Stomach (tissue), 8 donors: ENCODE measurements at regions not wholly inside any gene's neighbourhood (a gene's known extent, or its start where the extent isn't known, plus 50 kb on each side); places are given as distances from the start of the nearest gene placed in this dataset.

Source experiments
- DNase-seq, 2 donors: peaks; one replicate each; pipeline versions ENCODE4 v3.0.0 to v3.0.0-alpha.2; 2013 to 2019
- H3K27ac ChIP-seq, 5 donors: fragments of 200-600 bp in 4 of 5; sonication (generic) in 4 of 5; one replicate each; pipeline ENCODE4 v1.5.1; 2013 to 2019; ENCODE audit warnings: mild to moderate bottlenecking in 1 of 5, moderate library complexity in 1 of 5
- H3K27me3 ChIP-seq, 3 donors: fragments of 200-600 bp; sonication (generic); one replicate each; pipeline ENCODE4 v1.5.1; 2017 to 2019; ENCODE audit warnings: mixed run types in 1 of 3
- H3K36me3 ChIP-seq, 4 donors: fragments of 200-600 bp; sonication (generic); 1 replicate in 3 of 4; 2 replicates in 1 of 4; pipeline ENCODE4 v1.5.1; 2016 to 2019
- H3K4me1 ChIP-seq, 4 donors: fragments of 200-600 bp; sonication (generic); one replicate each; pipeline ENCODE4 v1.5.1; 2016 to 2019
- H3K4me3 ChIP-seq, 4 donors: fragments of 200-600 bp; sonication (generic) in 3 of 4; one replicate each; pipeline ENCODE4 v1.5.1; 2016 to 2019; ENCODE audit warnings: mild to moderate bottlenecking in 1 of 4
- H3K9me3 ChIP-seq, 4 donors: fragments of 200-600 bp; sonication (generic); one replicate each; pipeline ENCODE4 v1.5.1; 2016 to 2019
- EP300 ChIP-seq: sonication (generic); formaldehyde crosslinking; IDR thresholded peaks from one replicate; pipeline ENCODE4 v1.6.1; 2017; ENCODE audit warnings: antibody characterized with exemption
- POLR2A ChIP-seq, 4 donors: fragments of 450-650 bp; IDR thresholded peaks; one replicate each; pipeline ENCODE4 v1.6.1; 2016; ENCODE audit warnings: antibody characterized with exemption in 4 of 4, control low read depth in 2 of 4, mild to moderate bottlenecking in 1 of 4, moderate library complexity in 1 of 4
- POLR2AphosphoS5 ChIP-seq, 3 donors: sonication (generic); formaldehyde crosslinking; IDR thresholded peaks; one replicate each; pipeline ENCODE4 v1.6.1; 2016; ENCODE audit warnings: antibody characterized with exemption in 3 of 3
- WGBS, 5 donors: extraction: QIAGEN DNeasy Blood & Tissue Kit in 3 of 5; methylation state at CpG; one replicate each; pipeline versions ENCODE4 v1.1.5 to v1.1.7; 2013 to 2018; 5-methylcytosine and 5-hydroxymethylcytosine counted together
- intact Hi-C: fragments of 100-400 bp; cut with DNase I; formaldehyde crosslinking; loops from one replicate; pipeline ENCODE4 v1.15.1; 2023; ENCODE audit warnings: low total_unique reads
- TF ChIP-seq, protein P1 (sequence below), 7 experiments: fragments of 450-650 bp in 4 of 7; fragments of 200-600 bp in 3 of 7; sonication (generic) in 3 of 7; IDR thresholded peaks; one replicate each; pipeline ENCODE4 v1.5.1; 2016 to 2019; ENCODE audit warnings: antibody characterized with exemption in 7 of 7, control low read depth in 2 of 7, mild to moderate bottlenecking in 1 of 7
- donor health status: healthy with polysubstance abuse.
- donor health status: Bipolar disorder and iron deficiency.
- donor health status: healthy.

DNA sequence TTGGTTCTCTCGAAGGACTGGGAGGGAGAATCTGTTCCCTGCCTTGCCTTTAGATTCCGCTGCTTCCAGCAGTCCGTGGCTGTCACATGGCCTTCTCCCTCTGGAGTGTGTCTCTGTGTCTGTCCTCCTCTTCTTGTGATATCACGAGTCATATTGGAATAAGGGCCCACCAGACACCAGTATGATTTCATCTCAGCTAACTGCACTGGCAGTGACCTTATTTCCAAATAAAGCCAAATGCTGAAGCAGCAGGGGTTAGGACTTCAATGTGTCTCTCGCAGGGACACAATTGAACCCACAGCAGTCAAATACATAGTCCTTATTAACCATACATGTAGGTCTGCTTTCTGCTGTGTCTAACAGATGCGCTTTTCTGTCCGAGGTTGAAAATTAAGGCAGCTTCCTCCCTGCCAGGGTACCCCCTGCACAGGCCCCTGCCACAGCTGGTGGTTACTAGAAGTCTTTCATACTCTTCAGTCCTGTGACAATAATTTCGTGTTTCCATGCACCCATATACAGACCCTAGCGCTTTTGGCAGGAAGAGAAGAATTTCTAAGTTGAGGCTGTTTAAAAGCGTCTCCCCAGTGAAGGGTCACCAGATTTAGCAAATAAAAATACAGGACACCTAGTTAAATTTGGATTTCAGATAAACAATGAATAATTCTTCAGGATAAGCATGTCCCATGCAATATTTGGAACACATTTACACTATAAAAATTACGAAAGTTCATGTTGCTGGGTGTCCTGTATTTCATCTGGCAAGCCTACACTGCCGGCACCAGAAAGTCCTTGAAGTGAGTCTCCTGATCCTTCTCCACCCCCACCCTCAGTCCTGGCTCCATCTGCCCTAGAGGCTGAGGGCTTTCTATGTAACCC lies 182.1 kb downstream of the ETS2 start:
- Histone ChIP-seq H3K27me3 (no peaks in the 10 kb centered on the region), H3K4me1 (peaks cover 34 to 85% (median 56%) of the 10 kb centered on the region in 4 donors), H3K4me3 (no peak overlapping the region), H3K9me3 (no peaks in the 10 kb centered on the region), H3K27ac (peak overlapping the region in 4 of 5 donors; percentile 10 to 80 (median 28)), H3K36me3 (no peaks in the 10 kb centered on the region)
- TF ChIP-seq POLR2AphosphoS5 (IDR thresholded peaks at IDR 0.05) (no peak), EP300 (no peak), POLR2A (IDR thresholded peaks at IDR 0.05) (no peak)
- TF ChIP-seq, protein P1, sequence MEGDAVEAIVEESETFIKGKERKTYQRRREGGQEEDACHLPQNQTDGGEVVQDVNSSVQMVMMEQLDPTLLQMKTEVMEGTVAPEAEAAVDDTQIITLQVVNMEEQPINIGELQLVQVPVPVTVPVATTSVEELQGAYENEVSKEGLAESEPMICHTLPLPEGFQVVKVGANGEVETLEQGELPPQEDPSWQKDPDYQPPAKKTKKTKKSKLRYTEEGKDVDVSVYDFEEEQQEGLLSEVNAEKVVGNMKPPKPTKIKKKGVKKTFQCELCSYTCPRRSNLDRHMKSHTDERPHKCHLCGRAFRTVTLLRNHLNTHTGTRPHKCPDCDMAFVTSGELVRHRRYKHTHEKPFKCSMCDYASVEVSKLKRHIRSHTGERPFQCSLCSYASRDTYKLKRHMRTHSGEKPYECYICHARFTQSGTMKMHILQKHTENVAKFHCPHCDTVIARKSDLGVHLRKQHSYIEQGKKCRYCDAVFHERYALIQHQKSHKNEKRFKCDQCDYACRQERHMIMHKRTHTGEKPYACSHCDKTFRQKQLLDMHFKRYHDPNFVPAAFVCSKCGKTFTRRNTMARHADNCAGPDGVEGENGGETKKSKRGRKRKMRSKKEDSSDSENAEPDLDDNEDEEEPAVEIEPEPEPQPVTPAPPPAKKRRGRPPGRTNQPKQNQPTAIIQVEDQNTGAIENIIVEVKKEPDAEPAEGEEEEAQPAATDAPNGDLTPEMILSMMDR (IDR thresholded peaks at IDR 0.05): no peak
- peak in 1 of 2 donors; percentile 23 for DNase-seq
- intact Hi-C loops: no loop called here
- 59 to 77% (median 69%) methylated on average over 12 of the region's 12 CpGs for WGBS, 5 donors

DNA sequence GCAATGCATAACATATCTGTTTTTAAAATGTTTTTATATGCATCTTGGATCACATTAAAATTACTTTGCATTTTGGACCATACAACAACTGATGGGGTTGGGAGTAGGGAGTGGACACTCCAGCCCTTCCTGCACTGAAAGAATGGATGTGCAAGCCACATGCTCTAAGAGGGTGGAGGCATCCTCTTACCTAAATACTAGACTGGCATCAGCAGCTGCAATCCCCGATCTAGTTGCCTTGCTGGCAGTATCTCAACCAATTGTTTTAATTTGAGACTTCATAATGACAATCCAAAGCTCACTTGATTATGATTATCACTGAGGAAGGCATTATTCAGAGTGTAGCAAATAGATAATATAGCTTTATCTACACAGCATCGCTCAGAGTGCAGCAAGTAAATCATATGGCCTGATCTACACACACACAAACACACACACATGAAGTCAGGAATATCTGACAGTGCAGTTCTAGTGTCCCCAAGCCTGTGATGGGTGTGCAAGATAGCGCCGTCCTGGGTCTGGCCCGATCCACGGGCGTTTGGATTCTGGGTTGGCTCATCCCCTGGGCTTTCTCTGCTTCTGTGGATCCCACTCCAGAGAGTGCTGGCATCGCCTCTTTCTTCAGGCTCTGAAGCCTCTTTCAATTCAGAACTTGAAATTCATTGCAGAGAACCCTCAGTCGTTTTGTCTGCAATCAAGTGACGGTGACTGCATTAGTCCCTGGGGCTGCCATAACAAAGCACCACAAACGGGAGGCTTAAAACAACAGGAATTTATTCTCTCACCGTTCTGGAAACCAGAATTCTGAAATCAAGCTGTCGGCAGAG lies 181.3 kb downstream of the ETS2 start:
- intact Hi-C loops: no loop called here
- Histone ChIP-seq H3K27ac (peak overlapping the region in 4 of 5 donors; percentile 10 to 80 (median 28)), H3K4me3 (no peak overlapping the region), H3K9me3 (no peaks in the 10 kb centered on the region), H3K36me3 (no peaks in the 10 kb centered on the region), H3K27me3 (no peaks in the 10 kb centered on the region), H3K4me1 (peaks cover 34 to 77% (median 52%) of the 10 kb centered on the region in 4 donors)
- DNase-seq: no peak
- 64 to 80% (median 79%) methylated on average over 13 of the region's 13 CpGs for WGBS, 5 donors
- TF ChIP-seq POLR2AphosphoS5 (IDR thresholded peaks at IDR 0.05): no peak
- TF ChIP-seq EP300: no peak
- TF ChIP-seq POLR2A (IDR thresholded peaks at IDR 0.05): no peak
- TF ChIP-seq, protein P1 (IDR thresholded peaks at IDR 0.05): no peak

DNA sequence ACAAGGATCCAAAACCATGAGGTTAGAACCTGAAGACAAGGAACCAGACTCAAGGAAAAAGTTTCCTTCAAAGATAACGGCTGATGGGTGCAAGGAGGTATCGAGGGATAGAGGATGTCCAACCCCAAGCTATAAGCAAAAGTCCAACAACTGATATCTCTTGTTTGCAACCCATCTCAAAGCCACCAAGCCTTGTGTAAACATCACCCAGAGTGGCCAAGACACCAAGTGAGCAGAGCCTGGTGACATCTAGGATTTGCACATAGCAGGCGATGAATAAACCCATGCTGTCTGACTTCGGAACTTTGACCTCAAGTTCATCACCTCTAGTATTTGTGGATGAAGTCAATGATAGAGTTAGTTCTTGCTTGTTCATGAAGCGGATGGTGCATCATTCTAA lies 180.7 kb downstream of the ETS2 start:
- intact Hi-C loops: no loop called here
- Histone ChIP-seq H3K4me1 (peaks cover 34 to 71% (median 52%) of the 10 kb centered on the region in 4 donors), H3K4me3 (no peak overlapping the region), H3K36me3 (no peaks in the 10 kb centered on the region), H3K27me3 (no peaks in the 10 kb centered on the region), H3K27ac (peak overlapping the region in 2 of 5 donors; percentile 79 to 82), H3K9me3 (no peaks in the 10 kb centered on the region)
- DNase-seq: no peak
- WGBS, 5 donors: 92 to 97% (median 95%) methylated on average over 5 of the region's 5 CpGs
- no peak for TF ChIP-seq EP300

DNA sequence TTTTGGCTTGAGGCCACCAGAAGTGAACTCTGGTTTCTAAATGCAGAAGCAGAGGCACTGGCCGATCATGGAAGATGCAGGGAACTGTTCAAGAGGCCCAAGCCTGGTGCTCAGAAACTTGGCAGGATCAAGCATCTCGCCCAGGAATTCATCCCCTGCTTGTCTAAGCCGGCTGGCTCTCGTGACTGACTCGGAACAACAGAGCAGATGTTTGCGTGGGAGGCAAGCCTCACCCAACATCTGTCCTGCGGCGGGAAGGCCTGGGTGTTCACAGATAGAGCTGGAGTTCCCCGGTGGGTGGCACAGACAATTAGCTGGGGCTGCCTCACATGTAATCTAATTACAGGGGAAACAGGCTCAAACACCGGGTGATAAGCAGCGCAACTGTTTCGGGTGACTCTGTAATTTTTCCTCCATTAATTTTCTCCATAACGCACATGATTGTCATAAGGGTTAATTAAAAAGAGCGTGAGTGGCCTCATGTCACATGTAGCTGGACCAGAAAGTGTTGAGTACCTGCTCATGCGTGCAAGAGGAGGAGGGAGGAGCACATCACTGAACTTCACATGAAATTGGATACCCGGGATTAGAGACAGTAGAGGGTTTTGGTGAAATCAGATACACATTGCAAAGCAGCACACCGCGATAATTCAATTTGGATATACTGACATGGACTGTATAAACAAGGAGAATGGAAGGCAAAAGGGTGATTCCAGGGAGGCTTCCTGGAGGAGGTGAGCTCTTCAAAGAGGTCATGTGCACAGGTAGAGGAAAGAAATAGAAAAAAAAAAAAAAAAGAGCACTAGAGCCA lies 180.0 kb downstream of the ETS2 start:
- H3K36me3 ChIP-seq: no peaks in the 10 kb centered on the region

More for the DNA sequence above, 180.0 kb downstream of the ETS2 start:
- WGBS, 5 donors: 35 to 69% (median 56%) methylated on average over 18 of the region's 18 CpGs
- intact Hi-C loops: no loop called here
- Histone ChIP-seq H3K4me1 (peaks cover 33 to 64% (median 48%) of the 10 kb centered on the region in 4 donors), H3K27ac (peak overlapping the region in 4 of 5 donors; percentile 24 to 82 (median 72)), H3K4me3 (no peak overlapping the region), H3K9me3 (no peaks in the 10 kb centered on the region), H3K27me3 (no peaks in the 10 kb centered on the region)
- TF ChIP-seq POLR2AphosphoS5 (IDR thresholded peaks at IDR 0.05): peak in 2 of 3 donors; percentile 53 to 83
- TF ChIP-seq, protein P1 (IDR thresholded peaks at IDR 0.05): no peak
- DNase-seq: peak; percentile 30 to 89
